WI38 (cell line): ENCODE measurements at regions not wholly inside any gene's neighbourhood (a gene's known extent, or its start where the extent isn't known, plus 50 kb on each side); places are given as distances from the start of the nearest gene placed in this dataset.
"Not testable (repeated sequence)": the region's sequence is repeated elsewhere in the genome, so short reads cannot be mapped to it uniquely, and the experiment has no call there.

Source experiments
- H3K4me3 ChIP-seq: 2 replicates; pipeline ENCODE4 v1.5.1; 2011; ENCODE audit warnings: low read depth, mild to moderate bottlenecking, control low read depth, low read length
- TF ChIP-seq, protein P1 (sequence below): IDR thresholded peaks from 2 replicates; pipeline ENCODE4 v1.5.1; 2012; ENCODE audit warnings: low read depth, mild to moderate bottlenecking, control low read depth, low read length

DNA sequence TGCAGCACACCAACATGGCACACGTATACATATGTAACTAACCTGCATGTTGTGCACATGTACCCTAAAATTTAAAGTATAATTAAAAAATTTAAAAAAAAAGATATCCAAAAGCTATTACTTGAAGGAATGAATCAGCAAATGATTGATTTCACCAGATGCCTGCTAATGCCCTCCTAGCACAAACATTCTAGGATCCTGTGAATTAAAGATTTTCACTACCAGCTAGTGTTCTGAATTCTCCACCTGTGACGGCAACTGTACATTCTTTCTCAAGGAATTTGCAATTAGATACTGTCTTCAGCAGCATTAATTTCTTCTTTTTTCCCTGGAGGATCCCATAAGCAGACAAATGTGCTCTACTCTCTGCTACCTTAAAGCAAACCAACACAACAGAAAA, 694.9 kb downstream of the NTRK3 start:
- no peak overlapping the region for H3K4me3 ChIP-seq
- TF ChIP-seq, protein P1, sequence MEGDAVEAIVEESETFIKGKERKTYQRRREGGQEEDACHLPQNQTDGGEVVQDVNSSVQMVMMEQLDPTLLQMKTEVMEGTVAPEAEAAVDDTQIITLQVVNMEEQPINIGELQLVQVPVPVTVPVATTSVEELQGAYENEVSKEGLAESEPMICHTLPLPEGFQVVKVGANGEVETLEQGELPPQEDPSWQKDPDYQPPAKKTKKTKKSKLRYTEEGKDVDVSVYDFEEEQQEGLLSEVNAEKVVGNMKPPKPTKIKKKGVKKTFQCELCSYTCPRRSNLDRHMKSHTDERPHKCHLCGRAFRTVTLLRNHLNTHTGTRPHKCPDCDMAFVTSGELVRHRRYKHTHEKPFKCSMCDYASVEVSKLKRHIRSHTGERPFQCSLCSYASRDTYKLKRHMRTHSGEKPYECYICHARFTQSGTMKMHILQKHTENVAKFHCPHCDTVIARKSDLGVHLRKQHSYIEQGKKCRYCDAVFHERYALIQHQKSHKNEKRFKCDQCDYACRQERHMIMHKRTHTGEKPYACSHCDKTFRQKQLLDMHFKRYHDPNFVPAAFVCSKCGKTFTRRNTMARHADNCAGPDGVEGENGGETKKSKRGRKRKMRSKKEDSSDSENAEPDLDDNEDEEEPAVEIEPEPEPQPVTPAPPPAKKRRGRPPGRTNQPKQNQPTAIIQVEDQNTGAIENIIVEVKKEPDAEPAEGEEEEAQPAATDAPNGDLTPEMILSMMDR = no peak

DNA sequence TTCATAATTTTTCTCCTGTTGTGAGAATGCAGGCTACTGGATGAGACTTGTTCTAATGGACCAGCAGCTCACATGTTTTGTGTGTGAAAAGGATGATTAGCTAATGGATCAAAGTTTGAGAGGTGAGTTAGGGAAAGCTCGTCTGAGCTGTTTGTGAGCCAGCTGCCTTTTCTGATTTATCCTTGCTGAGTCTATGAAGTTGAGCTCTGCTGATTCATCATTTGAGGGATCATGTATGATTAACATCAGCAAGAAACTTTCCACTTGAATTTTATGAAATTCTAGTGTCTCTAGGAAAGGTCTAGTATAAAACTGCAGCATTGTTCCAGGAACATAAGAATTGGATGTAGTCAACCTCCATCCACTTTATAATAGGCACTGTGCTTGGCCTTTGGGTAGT, 698.7 kb downstream of the NTRK3 start:
- TF ChIP-seq, protein P1 = no peak
- no peak overlapping the region for H3K4me3 ChIP-seq

DNA sequence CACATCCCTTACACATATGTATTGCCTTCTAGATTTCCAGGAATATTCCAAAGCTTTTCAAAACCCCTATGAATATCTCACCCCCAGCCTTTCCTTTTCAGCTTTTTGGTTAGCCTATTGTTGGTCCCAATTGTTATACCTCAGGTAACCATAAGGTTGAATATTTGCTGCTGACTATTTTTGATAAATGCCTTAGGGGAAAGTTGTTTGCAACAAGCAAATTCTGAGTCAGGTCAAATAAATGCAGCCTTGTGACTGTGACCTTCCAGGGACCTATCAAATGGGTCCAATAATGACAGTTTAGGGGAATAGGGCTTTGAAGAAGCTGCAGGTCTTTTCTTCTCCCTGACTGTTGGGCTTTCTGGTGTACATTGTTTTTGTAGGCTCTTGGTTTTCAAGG, 699.7 kb downstream of the NTRK3 start:
- H3K4me3 ChIP-seq = no peak overlapping the region
- TF ChIP-seq, protein P1 = no peak

DNA sequence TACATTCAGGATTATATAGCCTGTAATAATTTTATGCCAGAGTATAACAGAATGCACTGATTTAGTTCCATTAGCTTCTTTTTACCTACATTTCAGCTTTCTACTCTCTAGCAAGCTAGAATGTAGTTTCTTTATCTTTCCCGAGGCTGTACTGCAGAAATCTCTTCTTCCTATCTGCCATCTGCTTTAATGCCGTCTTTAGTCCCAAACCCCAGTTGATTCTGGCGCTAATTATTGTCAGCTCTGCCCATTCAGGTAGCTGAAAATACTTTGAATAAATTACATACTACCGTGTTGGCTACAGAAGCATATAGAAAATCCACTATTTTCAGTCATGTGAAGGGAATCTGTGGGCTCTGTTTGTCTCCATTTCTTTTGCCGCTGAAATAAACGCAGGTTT, 706.7 kb downstream of the NTRK3 start:
- no peak overlapping the region for H3K4me3 ChIP-seq

DNA sequence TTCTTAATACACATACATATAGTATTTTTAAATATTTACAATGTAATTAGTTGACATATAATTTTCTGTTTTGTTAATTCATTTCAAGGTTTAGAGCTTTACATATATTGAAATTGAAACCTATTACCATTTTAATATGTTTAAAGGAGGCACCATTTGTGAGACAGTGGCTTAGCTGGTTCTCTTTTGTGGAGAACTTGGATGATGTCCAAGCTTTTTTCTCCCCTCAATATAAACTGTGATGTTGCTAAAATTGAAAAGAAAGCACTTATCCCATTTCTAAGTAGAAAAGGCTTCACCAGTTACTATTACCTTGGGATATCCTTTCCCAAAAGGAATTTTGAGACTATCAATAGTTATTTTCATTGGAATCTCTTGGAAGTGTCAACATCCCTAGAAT, 707.2 kb downstream of the NTRK3 start:
- TF ChIP-seq, protein P1 = no peak
- H3K4me3 ChIP-seq = no peak overlapping the region

More for the DNA sequence above, 706.7 kb downstream of the NTRK3 start:
- TF ChIP-seq, protein P1 = no peak

DNA sequence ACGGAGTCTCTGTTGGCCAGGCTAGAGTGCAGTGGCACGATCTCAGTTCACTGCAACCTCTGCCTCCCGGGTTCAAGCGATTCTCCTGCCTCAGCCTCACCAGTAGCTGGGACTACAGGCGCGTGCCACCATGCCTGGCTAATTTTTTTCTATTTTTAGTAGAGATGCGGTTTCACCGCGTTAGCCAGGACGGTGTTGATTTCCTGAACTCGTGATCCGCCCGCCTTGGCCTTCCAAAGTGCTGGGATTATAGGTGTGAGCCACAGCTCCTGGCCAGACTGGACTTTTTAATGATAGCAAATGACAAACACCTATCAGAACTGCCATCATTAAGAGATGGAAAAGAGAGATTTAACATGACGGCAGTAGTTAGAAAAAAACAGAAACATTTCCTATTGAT, 707.9 kb downstream of the NTRK3 start:
- not testable (repeated sequence) for H3K4me3 ChIP-seq

DNA sequence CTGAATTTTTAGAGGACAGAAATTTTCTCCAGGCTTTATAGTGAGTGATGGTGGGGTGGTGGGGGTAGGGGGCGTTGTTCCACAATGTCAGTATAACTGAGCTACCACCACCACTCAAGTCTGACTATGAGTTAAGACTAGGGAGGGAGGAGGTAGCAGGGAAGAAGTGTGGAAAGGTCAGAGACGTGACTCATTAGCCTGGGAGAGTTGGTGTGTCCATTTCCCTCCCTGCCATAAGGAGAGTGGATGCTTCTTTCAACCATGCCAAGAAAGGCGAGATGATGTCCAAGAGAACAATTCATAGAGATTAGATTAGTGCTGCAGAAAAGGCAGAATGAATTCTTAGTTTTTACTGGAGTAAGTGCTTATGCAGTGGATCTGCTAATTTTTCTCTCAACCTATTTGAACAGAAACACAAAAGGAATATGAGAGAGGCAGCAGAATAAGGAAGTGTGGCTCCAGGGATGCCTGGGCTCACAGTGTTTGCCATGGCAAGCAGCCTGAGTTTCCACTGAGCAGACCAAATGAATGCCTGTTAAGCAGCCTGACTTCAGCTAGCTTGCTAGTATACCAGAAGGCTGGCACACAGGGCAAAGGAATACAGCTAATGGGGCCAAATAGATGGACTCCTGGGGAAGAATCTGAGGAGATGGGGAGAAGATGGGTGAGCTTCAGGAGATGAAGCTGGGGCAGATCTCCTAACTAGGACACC, 708.9 kb downstream of the NTRK3 start:
- no peak overlapping the region for H3K4me3 ChIP-seq
- TF ChIP-seq, protein P1 = no peak

DNA sequence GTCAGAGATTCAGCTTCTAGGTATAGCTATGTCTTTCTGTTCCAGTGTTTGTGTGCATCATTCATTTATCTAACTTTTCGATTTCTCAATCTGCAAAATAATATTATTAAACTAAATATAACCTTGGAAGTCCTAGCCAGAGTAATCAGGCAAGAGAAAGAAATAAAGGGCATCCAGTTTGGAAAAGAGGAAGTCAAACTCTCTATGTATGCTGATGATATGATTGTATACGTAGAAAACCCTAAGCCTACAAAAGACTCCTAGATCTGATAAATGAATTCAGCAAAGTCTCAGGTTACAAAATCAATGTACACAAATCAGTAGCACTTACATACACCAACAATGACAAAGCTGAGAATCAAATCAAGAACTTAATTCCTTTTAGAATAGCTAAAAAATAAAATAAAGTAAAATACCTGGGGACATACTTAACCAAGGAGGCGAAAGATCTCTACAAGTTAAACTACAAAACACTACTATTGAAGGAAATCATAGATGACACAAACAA, 718.2 kb downstream of the NTRK3 start:
- H3K4me3 ChIP-seq = no peak overlapping the region
- TF ChIP-seq, protein P1 = no peak
